Right atrium auricular region (tissue), 2 donors: ENCODE measurements at regions not wholly inside any gene's neighbourhood (a gene's known extent, or its start where the extent isn't known, plus 50 kb on each side); places are given as distances from the start of the nearest gene placed in this dataset.

Source experiments
- DNase-seq: peaks from one replicate; pipeline ENCODE4 v3.0.0-alpha.2; 2019; ENCODE audit warnings: low spot score
- H3K27ac ChIP-seq, 2 donors: fragments of 200-600 bp; sonication (generic); 1 replicate in 1 of 2; 2 replicates in 1 of 2; pipeline ENCODE4 v1.5.1; 2016 to 2019
- H3K27me3 ChIP-seq, 2 donors: fragments of 200-600 bp; sonication (generic); one replicate each; pipeline versions ENCODE4 v1.5.1 to v1.6.0; 2017 to 2019
- H3K36me3 ChIP-seq: fragments of 200-600 bp; sonication (generic); one replicate; pipeline ENCODE4 v1.5.1; 2016
- H3K4me1 ChIP-seq, 2 donors: fragments of 200-600 bp; sonication (generic); one replicate each; pipeline versions ENCODE4 v1.5.1 to v1.6.0; 2017 to 2019
- H3K4me3 ChIP-seq, 2 donors: fragments of 200-600 bp; sonication (generic); 1 replicate in 1 of 2; 2 replicates in 1 of 2; pipeline ENCODE4 v1.5.1; 2017 to 2019; ENCODE audit warnings: mild to moderate bottlenecking in 1 of 2, moderate library complexity in 1 of 2
- H3K9me3 ChIP-seq, 2 donors: fragments of 200-600 bp; sonication (generic); one replicate each; pipeline ENCODE4 v1.5.1; 2019
- TF ChIP-seq, protein P1 (sequence below), 2 donors: fragments of 200-600 bp; sonication (generic); IDR thresholded peaks; one replicate each; pipeline ENCODE4 v1.5.1; 2019; ENCODE audit warnings: antibody characterized with exemption in 2 of 2

GRCh38 chr5:92106808-92107207, 723.7 kb upstream of the ARRDC3 start:
- TF ChIP-seq, protein P1, sequence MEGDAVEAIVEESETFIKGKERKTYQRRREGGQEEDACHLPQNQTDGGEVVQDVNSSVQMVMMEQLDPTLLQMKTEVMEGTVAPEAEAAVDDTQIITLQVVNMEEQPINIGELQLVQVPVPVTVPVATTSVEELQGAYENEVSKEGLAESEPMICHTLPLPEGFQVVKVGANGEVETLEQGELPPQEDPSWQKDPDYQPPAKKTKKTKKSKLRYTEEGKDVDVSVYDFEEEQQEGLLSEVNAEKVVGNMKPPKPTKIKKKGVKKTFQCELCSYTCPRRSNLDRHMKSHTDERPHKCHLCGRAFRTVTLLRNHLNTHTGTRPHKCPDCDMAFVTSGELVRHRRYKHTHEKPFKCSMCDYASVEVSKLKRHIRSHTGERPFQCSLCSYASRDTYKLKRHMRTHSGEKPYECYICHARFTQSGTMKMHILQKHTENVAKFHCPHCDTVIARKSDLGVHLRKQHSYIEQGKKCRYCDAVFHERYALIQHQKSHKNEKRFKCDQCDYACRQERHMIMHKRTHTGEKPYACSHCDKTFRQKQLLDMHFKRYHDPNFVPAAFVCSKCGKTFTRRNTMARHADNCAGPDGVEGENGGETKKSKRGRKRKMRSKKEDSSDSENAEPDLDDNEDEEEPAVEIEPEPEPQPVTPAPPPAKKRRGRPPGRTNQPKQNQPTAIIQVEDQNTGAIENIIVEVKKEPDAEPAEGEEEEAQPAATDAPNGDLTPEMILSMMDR (IDR thresholded peaks at IDR 0.05): no peak
- no peaks in the 10 kb centered on the region for H3K36me3 ChIP-seq
- DNase-seq: no peak
- H3K4me1 ChIP-seq: no peaks in the 10 kb centered on the region
- no peaks in the 10 kb centered on the region for H3K27me3 ChIP-seq
- H3K4me3 ChIP-seq: no peak overlapping the region
- no peaks in the 10 kb centered on the region for H3K9me3 ChIP-seq
- H3K27ac ChIP-seq: no peak overlapping the region

GRCh38 chr5:92104126-92104525, 721.0 kb upstream of the ARRDC3 start:
- TF ChIP-seq, protein P1 (IDR thresholded peaks at IDR 0.05): no peak
- Histone ChIP-seq H3K4me1 (no peaks in the 10 kb centered on the region), H3K4me3 (no peak overlapping the region), H3K27ac (no peak overlapping the region), H3K36me3 (no peaks in the 10 kb centered on the region), H3K27me3 (no peaks in the 10 kb centered on the region), H3K9me3 (no peaks in the 10 kb centered on the region)
- DNase-seq: no peak

DNA sequence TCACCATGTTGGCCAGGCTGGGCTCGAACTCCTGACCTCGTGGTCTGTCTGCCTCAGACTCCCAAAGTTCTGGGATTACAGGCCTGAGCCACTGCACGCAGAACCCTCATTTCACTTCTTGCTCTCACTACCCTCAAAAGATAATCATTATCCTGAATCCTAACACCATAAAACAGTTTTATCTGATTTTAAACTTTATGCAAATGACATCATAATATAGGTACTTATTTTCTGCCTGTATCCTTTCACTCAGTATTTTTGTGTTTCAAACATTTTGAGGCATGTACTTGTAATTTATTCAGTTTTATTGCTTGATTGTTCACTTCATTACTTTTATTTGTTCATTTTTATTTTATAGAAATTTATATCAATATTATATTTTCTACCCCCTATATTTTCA, 719.2 kb upstream of the ARRDC3 start:
- DNase-seq: no peak
- no peaks in the 10 kb centered on the region for H3K4me1 ChIP-seq
- no peaks in the 10 kb centered on the region for H3K9me3 ChIP-seq
- H3K4me3 ChIP-seq: no peak overlapping the region
- no peaks in the 10 kb centered on the region for H3K27me3 ChIP-seq
- H3K27ac ChIP-seq: no peak overlapping the region
- H3K36me3 ChIP-seq: no peaks in the 10 kb centered on the region
- TF ChIP-seq, protein P1 (IDR thresholded peaks at IDR 0.05): no peak

DNA sequence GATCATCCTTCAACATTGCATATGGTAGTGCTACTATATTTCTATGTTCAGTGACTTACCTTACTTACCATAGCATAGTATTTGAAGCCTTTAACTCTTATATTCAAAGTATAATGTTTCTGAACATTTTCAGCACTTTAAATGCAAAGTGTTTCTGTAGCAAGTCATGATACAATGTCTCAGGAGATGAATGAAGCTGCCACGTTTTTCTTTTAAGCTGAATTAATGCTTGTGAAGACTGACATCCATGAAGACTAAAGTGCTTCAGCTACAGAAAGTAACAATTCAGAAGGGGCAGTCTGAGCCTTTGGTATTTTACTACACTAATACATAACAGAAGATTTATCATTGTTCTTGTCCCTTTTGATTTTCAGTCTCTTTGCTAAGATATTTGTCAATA, 709.1 kb upstream of the ARRDC3 start:
- TF ChIP-seq, protein P1 (IDR thresholded peaks at IDR 0.05): no peak
- no peaks in the 10 kb centered on the region for H3K4me1 ChIP-seq
- no peak overlapping the region for H3K4me3 ChIP-seq
- H3K27ac ChIP-seq: no peak overlapping the region
- DNase-seq: no peak
- no peaks in the 10 kb centered on the region for H3K27me3 ChIP-seq
- H3K9me3 ChIP-seq: no peaks in the 10 kb centered on the region
- H3K36me3 ChIP-seq: no peaks in the 10 kb centered on the region

DNA sequence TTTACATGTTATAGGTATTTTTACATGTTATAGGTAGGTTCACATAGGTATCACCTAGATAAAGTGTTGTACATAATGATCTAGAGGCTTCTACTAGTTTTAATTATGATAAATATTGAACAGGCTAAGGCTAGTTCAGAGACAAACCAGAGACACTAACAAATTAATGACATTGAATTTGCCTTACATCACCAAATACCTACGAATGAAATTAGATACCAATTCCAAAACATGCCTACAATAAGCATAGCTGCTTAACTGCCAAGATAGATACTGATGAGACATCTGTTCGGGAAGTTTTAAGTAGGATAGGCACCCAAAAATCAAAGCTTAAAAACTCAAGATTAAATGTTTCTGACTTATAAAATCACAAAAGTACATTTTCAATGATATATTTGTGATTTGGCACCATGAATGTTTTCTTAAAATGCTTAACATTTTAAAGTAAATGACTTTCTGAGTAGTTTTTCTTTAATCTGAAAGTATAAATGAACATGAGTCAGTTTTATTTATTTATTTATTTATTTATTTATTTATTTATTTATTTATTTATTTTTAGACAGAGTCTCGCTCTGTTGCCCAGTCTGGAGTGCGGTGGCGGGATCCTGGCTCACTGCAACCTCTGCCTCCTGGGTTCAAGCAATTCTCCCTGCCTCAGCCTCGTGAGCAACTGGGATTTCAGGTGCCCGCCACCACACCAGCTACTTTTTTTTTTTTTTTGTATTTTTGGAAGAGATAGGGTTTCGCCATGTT, 703.1 kb upstream of the ARRDC3 start:
- no peaks in the 10 kb centered on the region for H3K4me1 ChIP-seq
- H3K27ac ChIP-seq: no peak overlapping the region
- no peaks in the 10 kb centered on the region for H3K36me3 ChIP-seq
- H3K9me3 ChIP-seq: no peaks in the 10 kb centered on the region
- H3K4me3 ChIP-seq: no peak overlapping the region
- DNase-seq: no peak
- TF ChIP-seq, protein P1 (IDR thresholded peaks at IDR 0.05): no peak
- H3K27me3 ChIP-seq: no peaks in the 10 kb centered on the region
